ACC112 (cell line): ENCODE measurements at regions not wholly inside any gene's neighbourhood (a gene's known extent, or its start where the extent isn't known, plus 50 kb on each side); places are given as distances from the start of the nearest gene placed in this dataset.

ENCODE experiments used
- H2AFZ ChIP-seq: fragments of 200-600 bp; sonication (generic); one replicate; pipeline ENCODE4 v1.6.0; 2017; ENCODE audit warnings: antibody characterized with exemption, low read length; ENCODE audit not compliant: unreplicated experiment
- H3K27ac ChIP-seq: fragments of 200-600 bp; sonication (generic); 2 replicates; pipeline ENCODE4 v1.5.1; 2014; ENCODE audit warnings: low read depth, mild to moderate bottlenecking, antibody characterized with exemption, low read length, moderate library complexity
- H3K27me3 ChIP-seq: fragments of 200-600 bp; sonication (generic); 2 replicates; pipeline ENCODE4 v1.6.1; 2014; ENCODE audit warnings: mild to moderate bottlenecking, antibody characterized with exemption, low read length, moderate library complexity, mixed read lengths; ENCODE audit not compliant: insufficient read depth
- H3K36me3 ChIP-seq: fragments of 200-600 bp; sonication (generic); 2 replicates; pipeline ENCODE4 v1.6.1; 2016; ENCODE audit warnings: mild to moderate bottlenecking, antibody characterized with exemption, low read length, moderate library complexity, mixed read lengths; ENCODE audit not compliant: insufficient read depth
- H3K4me1 ChIP-seq: fragments of 200-600 bp; sonication (generic); one replicate; pipeline ENCODE4 v1.6.1; 2016; ENCODE audit warnings: low read length, mixed read lengths; ENCODE audit not compliant: insufficient read depth, unreplicated experiment, control insufficient read depth
- H3K4me3 ChIP-seq: fragments of 200-600 bp; sonication (generic); 2 replicates; pipeline ENCODE4 v1.5.1; 2014; ENCODE audit warnings: mild to moderate bottlenecking, low read depth, low read length
- H3K79me2 ChIP-seq: fragments of 200-600 bp; sonication (generic); one replicate; pipeline ENCODE4 v1.6.0; 2016; ENCODE audit warnings: low read length; ENCODE audit not compliant: control insufficient read depth, unreplicated experiment, insufficient read depth

- H2AFZ ChIP-seq = no peak overlapping the region
These were observed 1500.9 kb upstream of the SLC10A2 start for GRCh38 chr13:104567114-104567513.

GRCh38 chr13:104565888-104566287 lies 1499.7 kb upstream of the SLC10A2 start:
- no peak overlapping the region for H3K27ac ChIP-seq
- H3K4me3 ChIP-seq = no peak overlapping the region
- H3K27me3 ChIP-seq = no peaks in the 10 kb centered on the region

More at GRCh38 chr13:104567114-104567513, 1500.9 kb upstream of the SLC10A2 start:
- Histone ChIP-seq H3K4me1 (no peaks in the 10 kb centered on the region), H3K27me3 (no peaks in the 10 kb centered on the region), H3K36me3 (no peaks in the 10 kb centered on the region), H3K4me3 (no peak overlapping the region), H3K79me2 (no peaks in the 10 kb centered on the region), H3K27ac (no peak overlapping the region)

GRCh38 chr13:104553896-104554295 lies 1487.7 kb upstream of the SLC10A2 start:
- H3K27me3 ChIP-seq = no peaks in the 10 kb centered on the region
- no peaks in the 10 kb centered on the region for H3K36me3 ChIP-seq
- no peak overlapping the region for H3K27ac ChIP-seq
- H3K4me3 ChIP-seq = no peak overlapping the region
- H2AFZ ChIP-seq = no peak overlapping the region
- no peaks in the 10 kb centered on the region for H3K79me2 ChIP-seq
- H3K4me1 ChIP-seq = no peaks in the 10 kb centered on the region

More at GRCh38 chr13:104565888-104566287, 1499.7 kb upstream of the SLC10A2 start:
- Histone ChIP-seq H3K4me1 (no peaks in the 10 kb centered on the region), H2AFZ (no peak overlapping the region), H3K36me3 (no peaks in the 10 kb centered on the region), H3K79me2 (no peaks in the 10 kb centered on the region)

- H3K27ac ChIP-seq = no peak overlapping the region
- no peaks in the 10 kb centered on the region for H3K79me2 ChIP-seq
- no peak overlapping the region for H2AFZ ChIP-seq
These were observed 1487.0 kb upstream of the SLC10A2 start for GRCh38 chr13:104553186-104553585.

GRCh38 chr13:104534847-104535246 lies 1468.6 kb upstream of the SLC10A2 start:
- Histone ChIP-seq H3K4me1 (no peaks in the 10 kb centered on the region), H3K36me3 (no peaks in the 10 kb centered on the region), H3K79me2 (no peaks in the 10 kb centered on the region), H3K4me3 (no peak overlapping the region), H2AFZ (no peak overlapping the region), H3K27me3 (no peaks in the 10 kb centered on the region), H3K27ac (no peak overlapping the region)

More at GRCh38 chr13:104553186-104553585, 1487.0 kb upstream of the SLC10A2 start:
- Histone ChIP-seq H3K27me3 (no peaks in the 10 kb centered on the region), H3K36me3 (no peaks in the 10 kb centered on the region), H3K4me3 (no peak overlapping the region), H3K4me1 (no peaks in the 10 kb centered on the region)

- no peak overlapping the region for H3K27ac ChIP-seq
- H3K4me3 ChIP-seq = no peak overlapping the region
- no peaks in the 10 kb centered on the region for H3K4me1 ChIP-seq
- H3K27me3 ChIP-seq = no peaks in the 10 kb centered on the region
- H2AFZ ChIP-seq = no peak overlapping the region
- H3K79me2 ChIP-seq = no peaks in the 10 kb centered on the region
- H3K36me3 ChIP-seq = no peaks in the 10 kb centered on the region
These were observed 1465.9 kb upstream of the SLC10A2 start for GRCh38 chr13:104532132-104532531.

- Histone ChIP-seq H2AFZ (no peak overlapping the region), H3K4me3 (no peak overlapping the region), H3K27me3 (no peaks in the 10 kb centered on the region), H3K36me3 (no peaks in the 10 kb centered on the region), H3K4me1 (no peaks in the 10 kb centered on the region), H3K79me2 (no peaks in the 10 kb centered on the region), H3K27ac (no peak overlapping the region)
These were observed 1464.5 kb upstream of the SLC10A2 start for GRCh38 chr13:104530741-104531140.

- Histone ChIP-seq H3K36me3 (no peaks in the 10 kb centered on the region), H2AFZ (no peak overlapping the region), H3K4me1 (no peaks in the 10 kb centered on the region), H3K27ac (no peak overlapping the region), H3K4me3 (no peak overlapping the region), H3K27me3 (no peaks in the 10 kb centered on the region), H3K79me2 (no peaks in the 10 kb centered on the region)
These were observed 1460.3 kb upstream of the SLC10A2 start for GRCh38 chr13:104526561-104526960.

GRCh38 chr13:104525467-104525866 lies 1459.2 kb upstream of the SLC10A2 start:
- Histone ChIP-seq H3K27ac (no peak overlapping the region), H3K36me3 (no peaks in the 10 kb centered on the region), H3K79me2 (no peaks in the 10 kb centered on the region), H3K4me3 (no peak overlapping the region), H2AFZ (no peak overlapping the region), H3K27me3 (no peaks in the 10 kb centered on the region), H3K4me1 (no peaks in the 10 kb centered on the region)

GRCh38 chr13:104522235-104523072 lies 1456.2 kb upstream of the SLC10A2 start:
- no peaks in the 10 kb centered on the region for H3K79me2 ChIP-seq
- H3K4me3 ChIP-seq = no peak overlapping the region
- H3K27me3 ChIP-seq = no peaks in the 10 kb centered on the region
- H3K27ac ChIP-seq = no peak overlapping the region
- H3K36me3 ChIP-seq = no peaks in the 10 kb centered on the region
- no peak overlapping the region for H2AFZ ChIP-seq
- no peaks in the 10 kb centered on the region for H3K4me1 ChIP-seq

GRCh38 chr13:104510422-104510821 lies 1444.2 kb upstream of the SLC10A2 start:
- H3K4me3 ChIP-seq = no peak overlapping the region

More at GRCh38 chr13:104510422-104510821, 1444.2 kb upstream of the SLC10A2 start:
- Histone ChIP-seq H2AFZ (no peak overlapping the region), H3K36me3 (no peaks in the 10 kb centered on the region), H3K79me2 (no peaks in the 10 kb centered on the region), H3K27me3 (no peaks in the 10 kb centered on the region), H3K4me1 (no peaks in the 10 kb centered on the region), H3K27ac (no peak overlapping the region)
